Loucy (cell line): ENCODE measurements at regions not wholly inside any gene's neighbourhood (a gene's known extent, or its start where the extent isn't known, plus 50 kb on each side); places are given as distances from the start of the nearest gene placed in this dataset.

Source experiments
- CTCF ChIP-seq: fragments of 200-600 bp; sonication (generic); conservative IDR thresholded peaks from 2 replicates; pipeline ENCODE4 v1.5.1; 2014; ENCODE audit warnings: mild to moderate bottlenecking, antibody characterized with exemption, low read length
- EZH2phosphoT487 ChIP-seq: fragments of 200-600 bp; IDR thresholded peaks from 2 replicates; pipeline ENCODE4 v1.6.1; 2018; ENCODE audit warnings: antibody characterized with exemption, mild to moderate bottlenecking, moderate library complexity, borderline replicate concordance

GRCh38 chr5:17888155-17888554 lies 253.9 kb downstream of the TAF11L14 start:
- TF ChIP-seq CTCF (no peak), EZH2phosphoT487 (no peak)
